H1 (cell line): ENCODE measurements at regions not wholly inside any gene's neighbourhood (a gene's known extent, or its start where the extent isn't known, plus 50 kb on each side); places are given as distances from the start of the nearest gene placed in this dataset.

Experiments used
- CTCF ChIA-PET: fragments of 300-600 bp; sonication (Branson Sonifier 250); formaldehyde crosslinking; loops from one replicate; lab custom pipeline; 2021; ENCODE audit not compliant: partially characterized antibody; lab: Charles Lee
- POLR2A ChIA-PET: fragments of 300-600 bp; sonication (Branson Sonifier 250); formaldehyde crosslinking; loops from one replicate; lab custom pipeline; 2021; ENCODE audit warnings: inconsistent platforms; ENCODE audit not compliant: partially characterized antibody; lab: Charles Lee
- DNase-seq, 2 experiments: peaks; one replicate each; pipeline versions ENCODE4 v3.0.0 to v3.0.0-alpha.2; 2010 to 2022; ENCODE audit warnings: low spot score in 2 of 2, low read depth in 1 of 2, mixed read lengths in 1 of 2
- FAIRE-seq: peaks from 2 replicates; lab custom pipeline; 2011; peaks lifted over from hg19 to GRCh38; lab: Jason Lieb, UNC
- H2AFZ ChIP-seq: 2 replicates; pipeline ENCODE4 v1.8.1; 2012; ENCODE audit warnings: low read length, inconsistent platforms
- H2AK5ac ChIP-seq: 2 replicates; pipeline ENCODE4 v1.6.1; 2013; ENCODE audit warnings: low read depth, low read length
- H2BK120ac ChIP-seq: replicated peaks from 2 replicates; pipeline ENCODE3; 2013; ENCODE audit warnings: low read depth, low read length, inconsistent platforms
- H2BK12ac ChIP-seq: 2 replicates; pipeline ENCODE4 v1.6.1; 2013; ENCODE audit warnings: low read depth, low read length
- H2BK15ac ChIP-seq: 2 replicates; pipeline ENCODE4 v1.6.1; 2013; ENCODE audit warnings: low read length
- H2BK20ac ChIP-seq: 2 replicates; pipeline ENCODE4 v1.6.1; 2013; ENCODE audit warnings: low read length
- H2BK5ac ChIP-seq: 2 replicates; pipeline ENCODE4 v1.6.1; 2013; ENCODE audit warnings: low read depth, low read length
- H3K14ac ChIP-seq: 2 replicates; pipeline ENCODE4 v1.6.1; 2013; ENCODE audit warnings: inconsistent platforms; ENCODE audit not compliant: insufficient read length
- H3K18ac ChIP-seq: 2 replicates; pipeline ENCODE4 v1.6.1; 2013; ENCODE audit warnings: low read length; ENCODE audit errors: extremely low read depth
- H3K23ac ChIP-seq: 2 replicates; pipeline ENCODE4 v1.6.1; 2013; ENCODE audit warnings: inconsistent platforms; ENCODE audit not compliant: insufficient read length
- H3K23me2 ChIP-seq: 2 replicates; pipeline ENCODE4 v1.6.1; 2013; ENCODE audit warnings: low read depth, low read length
- H3K27ac ChIP-seq: 2 replicates; pipeline ENCODE4 v1.6.1; 2011; ENCODE audit warnings: low read depth, low read length, inconsistent platforms
- H3K27me3 ChIP-seq, 4 experiments: replicated peaks in 1 of 4; 1 replicate in 1 of 4; 2 replicates in 3 of 4; pipeline versions ENCODE4 v1.6.1 to v1.8.1; 2011 to 2013; ENCODE audit warnings: low read length in 3 of 4, mild to moderate bottlenecking in 3 of 4, inconsistent platforms in 2 of 4, mixed read lengths in 2 of 4, moderate library complexity in 1 of 4; ENCODE audit not compliant: control insufficient read depth in 3 of 4, insufficient read depth in 3 of 4; ENCODE audit errors: extremely low read depth in 1 of 4
- H3K36me3 ChIP-seq, 4 experiments: 2 replicates each; pipeline versions ENCODE4 v1.6.1 to v1.8.1; 2011 to 2013; ENCODE audit warnings: mild to moderate bottlenecking in 4 of 4, low read length in 3 of 4, moderate library complexity in 2 of 4, control low read depth in 1 of 4, inconsistent platforms in 1 of 4; ENCODE audit not compliant: insufficient read depth in 4 of 4, control insufficient read depth in 2 of 4
- H3K4ac ChIP-seq: replicated peaks from 2 replicates; pipeline ENCODE3; 2013; ENCODE audit warnings: low read length, low read depth, mixed read lengths, inconsistent platforms; ENCODE audit not compliant: insufficient read length
- H3K4me1 ChIP-seq, 4 experiments: replicated peaks in 1 of 4; 1 replicate in 1 of 4; 2 replicates in 3 of 4; pipeline versions ENCODE4 v1.6.1 to v1.8.1; 2011 to 2013; ENCODE audit warnings: low read length in 3 of 4, inconsistent platforms in 2 of 4, mixed read lengths in 1 of 4; ENCODE audit not compliant: insufficient read depth in 4 of 4, control insufficient read depth in 3 of 4
- H3K4me2 ChIP-seq, 2 experiments: 2 replicates each; pipeline versions ENCODE4 v1.6.1 to v1.8.1; 2011 to 2013; ENCODE audit warnings: low read depth in 2 of 2, low read length in 2 of 2, control low read depth in 1 of 2, inconsistent platforms in 1 of 2, mild to moderate bottlenecking in 1 of 2; ENCODE audit not compliant: insufficient read depth in 1 of 2
- H3K4me3 ChIP-seq, 4 experiments: fragments of 200-600, 300-600 bp in 1 of 4; sonication (generic), shearing (Covaris generic), sonication (Bioruptor Twin) in 1 of 4; 2 replicates each; pipeline versions ENCODE4 v1.5.1 to v1.8.1; 2011 to 2016; ENCODE audit warnings: low read length in 4 of 4, low read depth in 3 of 4, control low read depth in 2 of 4, inconsistent platforms in 2 of 4, mild to moderate bottlenecking in 2 of 4, mixed read lengths in 1 of 4, moderate library complexity in 1 of 4; ENCODE audit not compliant: insufficient read depth in 2 of 4; ENCODE audit errors: extremely low read depth in 1 of 4
- H3K56ac ChIP-seq: replicated peaks from 2 replicates; pipeline ENCODE3; 2013; ENCODE audit warnings: low read depth, mild to moderate bottlenecking, mixed read lengths, low read length, inconsistent platforms; ENCODE audit not compliant: insufficient read length
- H3K79me1 ChIP-seq: 2 replicates; pipeline ENCODE4 v1.6.1; 2013; ENCODE audit warnings: low read depth, low read length, control low read depth
- H3K79me2 ChIP-seq, 2 experiments: 2 replicates each; pipeline versions ENCODE4 v1.6.1 to v1.8.1; 2012 to 2013; ENCODE audit warnings: low read length in 2 of 2, mild to moderate bottlenecking in 2 of 2, inconsistent platforms in 1 of 2; ENCODE audit not compliant: insufficient read depth in 2 of 2, control insufficient read depth in 1 of 2
- H3K9ac ChIP-seq, 4 experiments: replicated peaks in 1 of 4; 1 replicate in 1 of 4; 2 replicates in 3 of 4; pipeline versions ENCODE4 v1.6.1 to v1.8.1; 2011 to 2013; ENCODE audit warnings: low read depth in 3 of 4, low read length in 3 of 4, control low read depth in 2 of 4, mild to moderate bottlenecking in 2 of 4, moderate library complexity in 2 of 4, inconsistent platforms in 1 of 4; ENCODE audit errors: extremely low read depth in 1 of 4
- H3K9me3 ChIP-seq, 2 experiments: 2 replicates each; pipeline versions ENCODE4 v1.6.1 to v1.8.1; 2012 to 2013; ENCODE audit warnings: mild to moderate bottlenecking in 2 of 2, moderate library complexity in 2 of 2, control low read depth in 1 of 2, inconsistent platforms in 1 of 2, low read depth in 1 of 2, low read length in 1 of 2, mixed read lengths in 1 of 2; ENCODE audit not compliant: insufficient read depth in 2 of 2
- H4K20me1 ChIP-seq, 2 experiments: replicated peaks in 1 of 2; 2 replicates each; pipeline versions ENCODE3 to v1.8.1; 2011 to 2013; ENCODE audit warnings: inconsistent platforms in 2 of 2, low read length in 2 of 2, mild to moderate bottlenecking in 1 of 2; ENCODE audit not compliant: insufficient read depth in 2 of 2, control insufficient read depth in 1 of 2
- H4K5ac ChIP-seq: 2 replicates; pipeline ENCODE4 v1.6.1; 2013; ENCODE audit warnings: low read length, low read depth, mixed read lengths, inconsistent platforms; ENCODE audit not compliant: insufficient read length
- H4K8ac ChIP-seq: 2 replicates; pipeline ENCODE4 v1.8.0; 2013; ENCODE audit warnings: mild to moderate bottlenecking, moderate library complexity, low read length, inconsistent platforms; ENCODE audit not compliant: insufficient read depth; ENCODE audit errors: extremely low read depth
- H4K91ac ChIP-seq: replicated peaks from 2 replicates; pipeline ENCODE3; 2013; ENCODE audit warnings: low read length, mixed read lengths, inconsistent platforms; ENCODE audit not compliant: insufficient read length
- CREB1 ChIP-seq: IDR thresholded peaks from 2 replicates; pipeline ENCODE4 v1.6.1; 2012; ENCODE audit warnings: inconsistent platforms
- CTBP2 ChIP-seq: IDR thresholded peaks from 2 replicates; pipeline ENCODE4 v1.7.0; 2011; ENCODE audit warnings: borderline replicate concordance, mild to moderate bottlenecking, moderate library complexity, mixed read lengths, low read length; ENCODE audit not compliant: insufficient read depth, insufficient read length
- KDM5A ChIP-seq: fragments of 200-600 bp; IDR thresholded peaks from 2 replicates; pipeline ENCODE4 v1.7.1; 2012; ENCODE audit warnings: mild to moderate bottlenecking, low read length, inconsistent platforms, mixed read lengths
- RXRA ChIP-seq: IDR thresholded peaks from 2 replicates; pipeline ENCODE4 v1.6.1; 2011; ENCODE audit warnings: low read depth, mild to moderate bottlenecking, low read length, moderate library complexity; ENCODE audit not compliant: insufficient read depth
- SUZ12 ChIP-seq: fragments of 200-600 bp; sonication (generic); IDR thresholded peaks from 2 replicates; pipeline ENCODE4 v1.6.1; 2012; ENCODE audit warnings: mild to moderate bottlenecking, inconsistent platforms, low read length, moderate library complexity, mixed read lengths
- WGBS, 2 experiments: shearing (Covaris generic) in 1 of 2; methylation state at CpG; one replicate each; pipeline versions ENCODE4 v1.1.6 to v1.1.7; 2013 to 2015; ENCODE audit warnings: low lambda C conversion rate in 2 of 2, mixed read lengths in 2 of 2, inconsistent platforms in 1 of 2, low coverage in 1 of 2, missing lambda C conversion rate in 1 of 2; ENCODE audit not compliant: insufficient replicate concordance in 2 of 2, insufficient coverage in 1 of 2, insufficient read length in 1 of 2; ENCODE audit errors: extremely low coverage in 1 of 2, missing lambda C conversion rate in 1 of 2; 5-methylcytosine and 5-hydroxymethylcytosine counted together

DNA sequence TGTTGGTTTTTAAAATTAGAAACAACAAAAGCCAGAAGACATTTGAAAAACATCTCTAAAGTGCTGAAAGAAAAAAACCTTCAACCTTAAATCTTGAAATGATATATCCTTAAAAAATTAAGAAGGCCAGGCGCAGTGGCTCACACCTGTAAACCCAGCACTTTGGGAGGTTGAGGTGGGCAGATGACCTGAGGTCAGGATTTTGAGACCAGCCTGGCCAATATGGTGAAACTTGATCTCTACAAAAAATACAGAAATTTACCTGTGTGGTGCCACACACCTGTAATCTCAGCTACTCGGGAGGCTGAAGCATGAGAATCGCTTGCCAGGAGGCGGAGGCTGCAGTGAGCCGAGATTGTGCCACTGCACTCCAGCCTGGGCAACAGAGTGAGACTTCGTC lies 87.7 kb upstream of the SIX2 start:
- H3K27me3 ChIP-seq, result no peaks in the 10 kb centered on the region
- H2BK15ac ChIP-seq, result no peak overlapping the region
- no peaks in the 10 kb centered on the region for H3K9me3 ChIP-seq
- TF ChIP-seq KDM5A (no peak), SUZ12 (no peak), RXRA (no peak), CREB1 (no peak), CTBP2 (no peak)
- H3K36me3 ChIP-seq, result no peaks in the 10 kb centered on the region
- H2AK5ac ChIP-seq, result no peak overlapping the region
- no peak for DNase-seq
- WGBS, 2 experiments, result 90% methylated on average over 6 of the region's 6 CpGs; no CpG with 5 or more reads in 1 of the 2 experiments
- H3K56ac ChIP-seq, result no peak overlapping the region
- H3K23me2 ChIP-seq, result no peaks in the 10 kb centered on the region
- H4K5ac ChIP-seq, result no peak overlapping the region
- H3K4ac ChIP-seq, result no peak overlapping the region
- no peak overlapping the region for H3K9ac ChIP-seq
- no peak overlapping the region for H3K27ac ChIP-seq
- H3K4me1 ChIP-seq, result no peaks in the 10 kb centered on the region
- no peak overlapping the region for H3K4me2 ChIP-seq
- no peak overlapping the region for H3K23ac ChIP-seq
- H4K8ac ChIP-seq, result no peak overlapping the region
- H3K79me1 ChIP-seq, result no peaks in the 10 kb centered on the region
- H2BK12ac ChIP-seq, result no peak overlapping the region
- no peak overlapping the region for H2AFZ ChIP-seq
- no peaks in the 10 kb centered on the region for H4K20me1 ChIP-seq
- no peak overlapping the region for H4K91ac ChIP-seq
- no peak overlapping the region for H3K4me3 ChIP-seq
- no peak overlapping the region for H3K18ac ChIP-seq
- H2BK5ac ChIP-seq, result no peak overlapping the region
- FAIRE-seq, result no peak
- H2BK120ac ChIP-seq, result no peak overlapping the region
- no peaks in the 10 kb centered on the region for H3K79me2 ChIP-seq
- H3K14ac ChIP-seq, result no peak overlapping the region
- CTCF ChIA-PET, result no interaction called here
- H2BK20ac ChIP-seq, result no peak overlapping the region
- POLR2A ChIA-PET, result no interaction called here
